Keratinocyte (primary cell): ENCODE measurements at regions not wholly inside any gene's neighbourhood (a gene's known extent, or its start where the extent isn't known, plus 50 kb on each side); places are given as distances from the start of the nearest gene placed in this dataset.

Experiments used
- DNase-seq: peaks from one replicate; pipeline ENCODE4 v3.0.0-alpha.2; 2011; ENCODE audit warnings: low read depth, missing footprints, low spot score
- FAIRE-seq: peaks from 2 replicates; lab custom pipeline; 2011; peaks lifted over from hg19 to GRCh38; lab: Jason Lieb, UNC
- H2AFZ ChIP-seq: 2 replicates; pipeline ENCODE4 v1.6.0; 2012; ENCODE audit warnings: low read length, control low read depth, inconsistent platforms; ENCODE audit not compliant: control insufficient read depth
- H3K27ac ChIP-seq: 2 replicates; pipeline ENCODE4 v1.5.1; 2011; ENCODE audit warnings: low read length; ENCODE audit not compliant: control insufficient read depth, insufficient read depth
- H3K27me3 ChIP-seq: 3 replicates; pipeline ENCODE4 v1.6.0; 2011; ENCODE audit warnings: low read length; ENCODE audit not compliant: control insufficient read depth, insufficient read depth; ENCODE audit errors: extremely low read depth
- H3K36me3 ChIP-seq, 2 experiments: 2 replicates in 1 of 2; 3 replicates in 1 of 2; pipeline ENCODE4 v1.5.1; 2011; ENCODE audit warnings: low read length in 2 of 2, mild to moderate bottlenecking in 1 of 2; ENCODE audit not compliant: control insufficient read depth in 2 of 2, insufficient read depth in 2 of 2; ENCODE audit errors: extremely low read depth in 1 of 2
- H3K4me1 ChIP-seq: 3 replicates; pipeline ENCODE4 v1.5.1; 2011; ENCODE audit warnings: low read length; ENCODE audit not compliant: control insufficient read depth, insufficient read depth; ENCODE audit errors: extremely low read depth
- H3K4me2 ChIP-seq: 3 replicates; pipeline ENCODE4 v1.6.0; 2011; ENCODE audit warnings: low read depth, low read length; ENCODE audit not compliant: control insufficient read depth, insufficient read depth; ENCODE audit errors: extremely low read depth
- H3K4me3 ChIP-seq, 3 experiments: fragments of 200-600 bp in 1 of 3; sonication (generic) in 1 of 3; 2 replicates in 2 of 3; 3 replicates in 1 of 3; pipeline ENCODE4 v1.5.1; 2011 to 2016; ENCODE audit warnings: low read length in 3 of 3, mild to moderate bottlenecking in 3 of 3, control low read depth in 2 of 3, inconsistent platforms in 1 of 3, low read depth in 1 of 3, mixed read lengths in 1 of 3, mixed run types in 1 of 3, moderate library complexity in 1 of 3; ENCODE audit not compliant: control insufficient read depth in 2 of 3, insufficient read depth in 2 of 3; ENCODE audit errors: extremely low read depth in 1 of 3
- H3K79me2 ChIP-seq: 2 replicates; pipeline ENCODE4 v1.6.0; 2012; ENCODE audit warnings: low read length; ENCODE audit not compliant: control insufficient read depth, insufficient read depth
- H3K9ac ChIP-seq: 3 replicates; pipeline ENCODE4 v1.6.0; 2011; ENCODE audit warnings: low read length; ENCODE audit not compliant: control insufficient read depth, insufficient read depth; ENCODE audit errors: extremely low read depth
- H3K9me1 ChIP-seq: 3 replicates; pipeline ENCODE4 v1.6.0; 2011; ENCODE audit warnings: low read length; ENCODE audit not compliant: control insufficient read depth, insufficient read depth; ENCODE audit errors: extremely low read depth
- H3K9me3 ChIP-seq: 2 replicates; pipeline ENCODE4 v1.5.1; 2012; ENCODE audit warnings: low read depth, low read length; ENCODE audit not compliant: control insufficient read depth
- H4K20me1 ChIP-seq: 3 replicates; pipeline ENCODE4 v1.6.0; 2011; ENCODE audit warnings: low read length; ENCODE audit not compliant: control insufficient read depth, insufficient read depth; ENCODE audit errors: extremely low read depth
- EZH2 ChIP-seq: IDR thresholded peaks from one replicate; pipeline ENCODE4 v1.6.1; 2012; ENCODE audit warnings: inconsistent platforms, mild to moderate bottlenecking, low read length, moderate library complexity
- dilution Hi-C: fragments of 300-500 bp; cut with MboI; formaldehyde crosslinking; loops from one replicate; pipeline ENCODE4 v1.7.0; 2020; ENCODE audit warnings: low sequenced_read_pairs; ENCODE audit not compliant: extremely low pct_ligation_motif_present
- TF ChIP-seq, protein P1 (sequence below), 3 experiments: IDR thresholded peaks in 1 of 3; conservative IDR thresholded peaks in 1 of 3; optimal IDR thresholded peaks in 1 of 3; 2 replicates in 2 of 3; 3 replicates in 1 of 3; pipeline versions ENCODE3 to v1.5.1; 2011; ENCODE audit warnings: low read length in 3 of 3, mild to moderate bottlenecking in 3 of 3, moderate library complexity in 2 of 3, control low read depth in 1 of 3, inconsistent platforms in 1 of 3; ENCODE audit not compliant: insufficient read depth in 2 of 3; ENCODE audit errors: extremely low read depth in 1 of 3

DNA sequence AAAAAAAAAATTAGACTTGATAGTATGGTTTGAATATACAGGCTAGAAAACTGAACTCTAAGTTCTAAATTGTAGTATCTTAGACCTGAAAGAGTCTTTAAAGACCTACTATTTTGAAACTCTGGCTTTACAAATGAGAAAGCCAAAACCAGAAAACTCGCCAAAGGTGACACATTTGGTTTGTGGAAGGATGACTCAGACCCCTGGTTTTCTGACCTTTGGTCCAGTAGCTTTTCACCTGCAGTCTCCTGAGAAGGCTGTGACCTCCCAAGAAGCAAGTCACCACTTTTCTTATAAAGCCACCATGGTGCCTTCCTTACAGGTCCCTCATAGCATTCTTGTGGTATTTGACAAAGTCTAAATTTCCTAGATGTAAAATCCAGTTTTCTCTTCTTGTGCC lies 102.1 kb upstream of the CEP78 start:
- FAIRE-seq (no peak), DNase-seq (no peak)
- H3K4me2 ChIP-seq: no peak overlapping the region
- no peak overlapping the region for H3K27ac ChIP-seq
- no peak for TF ChIP-seq EZH2
- TF ChIP-seq, protein P1, sequence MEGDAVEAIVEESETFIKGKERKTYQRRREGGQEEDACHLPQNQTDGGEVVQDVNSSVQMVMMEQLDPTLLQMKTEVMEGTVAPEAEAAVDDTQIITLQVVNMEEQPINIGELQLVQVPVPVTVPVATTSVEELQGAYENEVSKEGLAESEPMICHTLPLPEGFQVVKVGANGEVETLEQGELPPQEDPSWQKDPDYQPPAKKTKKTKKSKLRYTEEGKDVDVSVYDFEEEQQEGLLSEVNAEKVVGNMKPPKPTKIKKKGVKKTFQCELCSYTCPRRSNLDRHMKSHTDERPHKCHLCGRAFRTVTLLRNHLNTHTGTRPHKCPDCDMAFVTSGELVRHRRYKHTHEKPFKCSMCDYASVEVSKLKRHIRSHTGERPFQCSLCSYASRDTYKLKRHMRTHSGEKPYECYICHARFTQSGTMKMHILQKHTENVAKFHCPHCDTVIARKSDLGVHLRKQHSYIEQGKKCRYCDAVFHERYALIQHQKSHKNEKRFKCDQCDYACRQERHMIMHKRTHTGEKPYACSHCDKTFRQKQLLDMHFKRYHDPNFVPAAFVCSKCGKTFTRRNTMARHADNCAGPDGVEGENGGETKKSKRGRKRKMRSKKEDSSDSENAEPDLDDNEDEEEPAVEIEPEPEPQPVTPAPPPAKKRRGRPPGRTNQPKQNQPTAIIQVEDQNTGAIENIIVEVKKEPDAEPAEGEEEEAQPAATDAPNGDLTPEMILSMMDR (optimal IDR thresholded peaks at IDR 0.05 in 1 of 3, IDR thresholded peaks at IDR 0.05 in 1 of 3, conservative IDR thresholded peaks at IDR 0.05 in 1 of 3; ENCODE audit: extremely low read depth in 1 of 3, insufficient read depth in 2 of 3, low read length in 3 of 3): no peak
- no peaks in the 10 kb centered on the region for H3K36me3 ChIP-seq
- H3K9ac ChIP-seq: no peak overlapping the region
- no peaks in the 10 kb centered on the region for H3K9me3 ChIP-seq
- no peaks in the 10 kb centered on the region for H3K9me1 ChIP-seq
- no peaks in the 10 kb centered on the region for H3K79me2 ChIP-seq
- no peaks in the 10 kb centered on the region for H3K27me3 ChIP-seq
- H3K4me1 ChIP-seq: no peaks in the 10 kb centered on the region
- no peaks in the 10 kb centered on the region for H4K20me1 ChIP-seq
- dilution Hi-C loops: no loop called here
- H2AFZ ChIP-seq: no peak overlapping the region
- no peak overlapping the region for H3K4me3 ChIP-seq

DNA sequence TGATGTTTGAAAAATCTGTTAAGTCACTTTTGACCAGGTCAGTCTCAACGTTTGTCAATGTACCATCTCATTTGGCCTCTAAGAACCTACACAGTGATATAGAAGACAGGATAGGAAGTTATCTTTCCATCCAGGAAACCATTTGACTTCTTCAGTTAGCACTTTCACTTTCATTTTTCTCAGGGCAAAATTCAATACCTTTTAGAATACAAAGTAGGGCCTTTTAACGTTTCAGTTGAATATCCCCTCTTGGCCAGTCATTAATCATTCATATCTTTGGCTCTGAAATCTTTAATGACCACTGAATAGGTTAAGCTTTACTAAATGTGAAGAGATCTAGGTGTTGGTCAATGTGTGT lies 101.1 kb upstream of the GNAQ start:
- H3K4me2 ChIP-seq: peak overlapping the region; percentile 59
- H3K9me3 ChIP-seq: no peaks in the 10 kb centered on the region
- H3K36me3 ChIP-seq: no peaks in the 10 kb centered on the region
- no peaks in the 10 kb centered on the region for H3K79me2 ChIP-seq
- dilution Hi-C loops: no loop called here
- no peak for TF ChIP-seq EZH2
- TF ChIP-seq, protein P1 (optimal IDR thresholded peaks at IDR 0.05 in 1 of 3, IDR thresholded peaks at IDR 0.05 in 1 of 3, conservative IDR thresholded peaks at IDR 0.05 in 1 of 3; ENCODE audit: extremely low read depth in 1 of 3, insufficient read depth in 2 of 3, low read length in 3 of 3): no peak
- DNase-seq: no peak
- H3K9me1 ChIP-seq: no peaks in the 10 kb centered on the region
- peak overlapping the region in 1 of 3 experiments; percentile 23 for H3K4me3 ChIP-seq
- H3K9ac ChIP-seq: no peak overlapping the region
- no peaks in the 10 kb centered on the region for H3K4me1 ChIP-seq
- no peak overlapping the region for H3K27ac ChIP-seq
- H3K27me3 ChIP-seq: no peaks in the 10 kb centered on the region
- peak overlapping the region; percentile 71 for H2AFZ ChIP-seq
- no peaks in the 10 kb centered on the region for H4K20me1 ChIP-seq
- FAIRE-seq: no peak
